HEK293T (cell line): ENCODE measurements at regions not wholly inside any gene's neighbourhood (a gene's known extent, or its start where the extent isn't known, plus 50 kb on each side); places are given as distances from the start of the nearest gene placed in this dataset.

Experiments used
- SP1 ChIP-seq: fragments of 450-650 bp; IDR thresholded peaks from 2 replicates; pipeline ENCODE4 v1.6.1; 2017
- TARDBP ChIP-seq: fragments of 450-650 bp; IDR thresholded peaks from 2 replicates; pipeline ENCODE4 v1.6.1; 2016
- TF ChIP-seq, protein P1 (sequence below): fragments of 450-650 bp; IDR thresholded peaks from 2 replicates; pipeline ENCODE4 v1.6.1; 2016

- TF ChIP-seq, protein P1, sequence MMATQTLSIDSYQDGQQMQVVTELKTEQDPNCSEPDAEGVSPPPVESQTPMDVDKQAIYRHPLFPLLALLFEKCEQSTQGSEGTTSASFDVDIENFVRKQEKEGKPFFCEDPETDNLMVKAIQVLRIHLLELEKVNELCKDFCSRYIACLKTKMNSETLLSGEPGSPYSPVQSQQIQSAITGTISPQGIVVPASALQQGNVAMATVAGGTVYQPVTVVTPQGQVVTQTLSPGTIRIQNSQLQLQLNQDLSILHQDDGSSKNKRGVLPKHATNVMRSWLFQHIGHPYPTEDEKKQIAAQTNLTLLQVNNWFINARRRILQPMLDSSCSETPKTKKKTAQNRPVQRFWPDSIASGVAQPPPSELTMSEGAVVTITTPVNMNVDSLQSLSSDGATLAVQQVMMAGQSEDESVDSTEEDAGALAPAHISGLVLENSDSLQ = no peak
- no peak for TF ChIP-seq SP1
- TF ChIP-seq TARDBP = no peak
These were observed 89.3 kb downstream of the DUSP6 start for GRCh38 chr12:89262855-89263552.
